D341Med (cell line): ENCODE measurements at regions not wholly inside any gene's neighbourhood (a gene's known extent, or its start where the extent isn't known, plus 50 kb on each side); places are given as distances from the start of the nearest gene placed in this dataset.

ENCODE experiments used
- DNase-seq: peaks from one replicate; pipeline ENCODE4 v3.0.0; 2012; ENCODE audit warnings: low spot score

DNA sequence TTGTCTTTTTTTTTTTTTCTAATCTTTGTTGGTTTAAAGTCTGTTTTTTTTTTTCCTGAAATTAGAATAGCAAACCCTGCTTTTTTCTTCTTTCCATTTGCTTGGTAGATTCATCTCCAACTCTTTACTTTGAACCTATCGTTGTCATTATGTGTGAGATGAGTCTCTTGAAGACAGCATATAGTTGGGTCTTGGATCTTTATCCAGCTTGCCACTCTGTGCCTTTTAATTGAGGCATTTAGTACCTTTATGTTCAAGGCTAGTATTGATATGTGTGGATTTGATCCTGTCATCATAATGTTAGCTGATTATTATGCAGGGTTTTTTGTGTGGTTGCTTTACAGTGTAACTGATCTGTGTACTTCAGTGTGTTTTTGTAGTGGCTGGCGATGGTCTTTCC is 383.8 kb downstream of the MAN2A1 start:
- DNase-seq: no peak

DNA sequence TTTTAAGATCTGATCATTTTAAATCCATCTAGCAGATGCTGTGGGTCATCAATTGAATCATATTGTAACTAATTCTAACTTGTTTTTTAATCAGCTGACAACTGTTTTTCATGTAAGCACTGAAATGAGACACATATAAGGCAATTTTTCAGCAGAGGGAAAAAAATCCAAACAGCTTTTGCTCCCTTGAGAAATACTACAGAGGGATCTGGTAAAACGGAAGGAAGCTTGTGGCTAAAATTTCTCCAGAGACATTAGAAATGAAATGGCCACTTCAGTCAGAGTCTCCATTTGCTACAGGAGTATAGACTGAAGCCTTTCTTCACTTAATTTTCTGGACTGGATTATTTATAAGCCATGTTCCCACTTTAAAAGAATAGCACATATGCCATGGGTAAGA is 385.9 kb downstream of the MAN2A1 start:
- DNase-seq: no peak

DNA sequence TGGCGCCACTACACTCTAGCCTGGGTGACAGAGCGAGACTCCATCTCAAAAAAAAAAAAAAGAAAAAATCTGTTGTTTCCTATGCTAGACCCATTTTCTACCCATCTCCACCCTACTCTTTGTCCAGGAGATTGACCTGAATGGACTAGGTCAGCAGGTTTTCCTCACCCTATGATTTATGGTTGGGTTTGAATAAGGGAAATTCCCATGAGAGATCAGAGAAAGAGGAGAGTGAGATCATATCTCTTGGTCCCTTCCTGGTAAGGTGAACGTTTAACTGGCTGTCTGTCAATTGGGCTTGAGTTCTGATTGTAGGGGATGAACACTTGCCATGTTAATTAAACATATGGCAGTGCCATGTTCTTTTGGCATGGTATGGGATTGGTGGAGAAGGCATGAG is 387.4 kb downstream of the MAN2A1 start:
- DNase-seq: no peak

DNA sequence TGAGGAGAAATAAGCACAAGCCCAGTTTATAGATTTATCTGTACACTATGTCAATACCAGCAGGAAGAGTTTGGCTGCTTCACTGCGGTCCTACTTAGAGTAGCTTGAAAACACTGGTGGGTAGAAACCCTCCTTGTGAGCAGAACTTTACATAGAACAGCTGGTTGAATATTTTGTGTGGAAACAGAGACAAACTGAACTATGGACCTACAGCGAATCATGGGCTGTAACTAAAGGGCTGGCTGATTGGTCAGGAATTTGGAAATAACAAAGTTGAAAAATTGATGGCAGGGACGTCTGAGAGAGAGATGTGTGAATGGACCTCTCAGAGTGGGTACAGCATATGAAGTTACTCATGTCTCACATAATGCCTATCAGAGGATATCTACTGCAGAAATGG is 392.5 kb downstream of the MAN2A1 start:
- DNase-seq: no peak

DNA sequence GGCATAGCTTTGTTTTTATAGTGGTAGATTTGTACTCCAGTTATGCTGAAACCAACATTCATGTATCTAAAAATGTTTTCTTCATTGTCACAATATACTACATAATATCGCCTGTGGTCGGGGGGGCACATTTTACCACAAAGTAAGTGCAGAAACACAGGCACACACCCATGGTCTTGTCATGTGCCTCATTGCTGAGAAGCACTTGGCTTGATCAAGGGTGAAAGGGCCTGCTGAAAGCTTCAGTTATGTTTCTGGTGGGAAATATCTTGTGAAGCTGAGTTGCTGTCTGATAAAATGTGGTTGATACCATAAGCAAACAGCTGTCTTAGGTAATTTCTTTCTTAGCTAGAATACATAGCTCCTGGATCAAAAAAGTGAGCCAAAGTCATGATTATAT is 393.1 kb downstream of the MAN2A1 start:
- no peak for DNase-seq

DNA sequence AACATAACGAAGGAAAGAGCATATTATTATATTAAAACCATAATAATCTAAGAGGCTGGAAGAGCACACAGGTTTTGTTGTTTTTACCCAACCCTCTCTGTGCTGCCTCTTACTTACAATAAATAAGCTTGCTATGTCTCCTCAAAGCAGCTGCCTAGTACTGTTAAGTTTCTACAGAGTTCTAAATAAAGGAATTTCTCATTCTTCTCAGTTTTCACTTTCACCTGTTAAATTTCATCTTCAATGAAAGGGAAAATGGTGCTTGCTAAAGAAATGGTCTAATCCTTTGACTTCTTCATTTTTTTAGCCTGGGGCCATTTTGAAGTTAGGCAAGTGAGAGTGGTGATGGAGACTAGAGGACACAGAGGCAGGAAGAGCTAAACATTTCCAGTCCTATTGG is 396.1 kb downstream of the MAN2A1 start:
- no peak for DNase-seq

DNA sequence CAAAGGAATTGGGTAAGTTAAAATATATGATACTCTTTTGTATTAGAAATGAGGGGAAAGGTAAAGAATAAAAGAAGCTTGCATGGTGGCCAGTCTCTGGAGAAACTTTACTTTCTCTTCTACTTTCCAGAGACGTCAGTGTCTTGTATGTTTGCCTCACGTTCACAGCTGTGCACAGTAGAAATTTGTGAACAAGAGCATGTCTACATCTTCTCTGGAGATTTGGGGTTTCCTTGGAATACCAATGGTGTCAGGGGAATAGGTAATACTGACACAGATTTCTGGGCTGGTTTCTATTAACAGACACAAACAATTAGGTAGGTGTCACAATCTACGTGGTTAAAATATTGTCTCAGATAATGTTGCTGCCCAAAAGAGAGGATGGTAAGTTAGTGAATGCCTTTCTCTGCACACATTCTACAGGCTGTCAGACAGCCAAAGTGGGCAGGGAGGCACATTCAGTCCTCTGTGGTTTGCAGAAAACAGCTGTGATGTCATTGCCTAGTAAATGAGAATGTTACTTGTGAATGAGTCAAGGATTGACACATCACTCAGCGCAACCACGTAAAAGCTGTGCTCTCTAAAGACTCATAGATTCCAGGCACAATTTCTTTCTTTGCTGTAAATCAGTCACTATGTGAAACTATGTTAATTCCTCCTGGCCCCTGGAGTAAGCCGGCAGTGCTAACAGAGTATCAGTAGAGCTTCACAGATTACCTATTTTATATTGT is 397.1 kb downstream of the MAN2A1 start:
- no peak for DNase-seq

- no peak for DNase-seq
These were observed 398.1 kb downstream of the MAN2A1 start for GRCh38 chr5:110087829-110088228.

DNA sequence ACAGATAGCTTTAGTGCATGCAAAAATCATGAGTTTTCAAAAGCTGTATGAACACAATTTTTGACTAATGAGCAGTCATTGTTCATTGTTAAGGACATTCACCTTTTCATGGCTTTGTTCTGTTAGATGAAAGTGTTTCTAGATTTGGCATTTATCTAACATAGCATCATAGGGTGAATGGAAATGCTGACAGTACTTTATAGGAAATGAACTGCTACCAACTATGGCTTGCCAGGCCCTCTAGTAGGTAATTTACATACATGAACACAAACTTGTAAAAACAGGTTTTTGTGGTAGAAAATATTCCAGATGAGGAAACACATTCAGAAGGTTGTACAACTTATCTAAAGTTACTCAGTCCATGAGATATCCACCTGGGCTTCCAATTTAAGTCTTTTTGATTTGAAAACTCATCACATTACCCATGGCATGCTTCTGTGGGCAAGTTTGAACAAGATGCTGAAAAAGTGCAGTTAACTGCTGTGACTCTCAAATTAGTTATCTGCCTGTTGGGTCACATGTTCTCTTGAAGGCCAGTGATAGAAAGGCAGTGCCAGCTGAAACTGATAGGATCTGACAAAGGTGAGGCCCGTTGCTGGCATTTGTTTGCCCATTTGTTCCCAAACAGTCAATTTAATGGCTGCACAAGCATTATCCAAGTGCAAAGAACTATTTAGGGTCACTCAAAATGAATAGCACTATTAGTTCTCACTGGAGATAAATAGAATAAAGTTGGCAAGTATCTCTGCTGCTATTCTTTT is 399.1 kb downstream of the MAN2A1 start:
- no peak for DNase-seq

- no peak for DNase-seq
These were observed 403.4 kb downstream of the MAN2A1 start for GRCh38 chr5:110092955-110093785.

DNA sequence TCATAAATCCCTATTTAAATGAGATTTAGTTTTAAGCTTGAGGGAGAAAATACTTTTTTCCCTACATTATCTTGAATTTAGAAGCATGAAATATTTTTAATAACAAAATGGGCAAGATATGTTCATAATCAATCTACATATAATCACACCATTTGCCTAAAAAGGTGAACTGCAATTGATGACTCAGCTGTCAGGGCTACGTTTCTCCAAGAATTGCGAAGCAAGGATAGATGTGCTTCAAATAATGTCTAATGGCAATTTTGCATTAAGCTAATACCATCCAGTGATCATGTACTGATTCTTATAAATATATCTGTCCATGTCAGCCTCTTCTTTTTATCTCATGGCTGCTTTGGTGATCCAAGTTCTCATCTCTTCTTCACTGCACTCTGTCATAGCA is 404.4 kb downstream of the MAN2A1 start:
- no peak for DNase-seq

- no peak for DNase-seq
These were observed 404.8 kb downstream of the MAN2A1 start for GRCh38 chr5:110094548-110094947.

DNA sequence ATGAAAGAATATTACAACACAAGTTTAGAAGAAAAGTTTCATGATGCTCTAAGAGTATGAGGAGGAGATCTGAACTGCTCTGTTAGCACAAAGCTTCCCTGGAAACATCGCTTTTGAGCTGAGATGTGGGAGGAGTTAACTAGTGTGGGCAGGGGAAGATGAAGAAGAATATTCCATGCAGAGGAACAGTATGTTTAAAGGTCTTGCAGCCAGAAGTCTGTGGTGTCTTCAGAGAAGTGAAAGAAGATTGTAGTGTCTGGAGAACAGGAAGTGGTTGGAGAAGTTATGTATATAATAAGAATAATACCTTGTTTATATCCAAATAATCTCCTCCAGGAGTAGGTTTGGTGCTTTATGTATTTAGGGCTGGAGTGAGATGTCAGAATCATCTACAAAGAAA is 406.7 kb downstream of the MAN2A1 start:
- DNase-seq: no peak

DNA sequence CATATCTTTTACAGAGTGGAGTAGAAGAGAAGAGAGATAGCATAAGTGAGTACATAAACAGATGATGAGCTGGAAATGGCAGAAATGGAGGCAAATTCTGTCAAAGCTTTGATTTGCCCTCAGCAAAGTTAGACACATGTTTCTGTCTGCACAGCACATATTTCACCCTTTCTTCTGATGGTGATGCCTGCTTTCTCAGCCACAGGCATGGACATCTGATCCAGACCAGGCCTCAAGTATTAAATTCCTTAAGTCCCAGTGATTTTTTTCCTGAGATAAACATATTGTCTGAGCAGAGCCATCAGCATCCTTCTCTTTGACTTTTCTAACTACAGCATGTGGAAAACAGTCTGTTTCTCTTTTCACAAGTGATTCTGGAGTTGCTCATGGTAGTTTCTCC is 409.8 kb downstream of the MAN2A1 start:
- no peak for DNase-seq

DNA sequence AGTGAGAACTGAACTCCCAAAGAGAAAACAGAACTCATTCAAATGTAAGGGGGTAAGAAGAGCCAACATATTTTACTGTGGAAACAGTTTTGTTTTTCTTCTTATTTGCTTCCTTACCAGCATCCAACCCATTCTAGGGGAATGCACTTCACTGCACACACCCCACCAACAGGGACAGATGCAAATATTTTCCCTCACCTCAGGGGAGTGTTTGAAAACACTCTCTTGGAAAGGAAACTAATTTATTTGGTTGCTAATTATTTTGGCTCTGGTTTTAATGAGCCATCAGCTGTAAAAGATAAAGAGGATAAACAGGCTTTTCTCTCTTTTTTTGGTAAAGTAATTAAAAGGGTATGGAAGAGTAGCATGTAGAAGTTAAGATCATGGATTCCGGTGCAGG is 413.4 kb downstream of the MAN2A1 start:
- DNase-seq: no peak

DNA sequence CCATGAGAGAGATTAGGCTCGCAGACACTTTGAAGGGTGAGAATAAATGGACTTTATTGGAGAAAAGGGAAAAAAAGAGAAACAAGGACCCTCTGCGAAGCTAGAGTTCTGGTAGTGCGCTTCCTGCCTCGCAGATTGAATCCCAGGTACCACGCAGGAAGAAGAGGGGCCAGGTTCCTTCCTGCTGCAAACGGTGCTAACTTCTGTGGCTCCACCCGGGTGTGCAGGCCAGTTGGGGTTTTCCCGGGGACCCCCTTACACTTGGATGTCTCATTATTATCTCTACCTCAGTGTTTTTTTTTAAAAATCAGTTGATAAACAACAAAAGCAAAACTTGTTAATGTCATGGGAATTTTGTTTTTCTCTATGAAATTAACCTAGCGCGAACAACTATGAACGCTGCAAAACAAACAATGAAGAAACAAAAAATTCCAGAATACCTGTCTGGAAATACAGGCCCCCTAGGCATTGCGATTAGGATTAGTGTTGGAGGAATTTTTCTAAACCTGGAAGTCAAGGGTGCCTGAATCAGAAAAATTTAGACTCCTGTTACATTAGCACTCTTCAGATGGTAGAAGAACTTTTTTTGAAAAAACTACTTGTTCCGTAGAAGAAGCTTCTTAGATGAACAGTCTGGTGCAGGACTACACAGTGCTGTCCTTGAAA is 414.5 kb downstream of the MAN2A1 start:
- no peak for DNase-seq

DNA sequence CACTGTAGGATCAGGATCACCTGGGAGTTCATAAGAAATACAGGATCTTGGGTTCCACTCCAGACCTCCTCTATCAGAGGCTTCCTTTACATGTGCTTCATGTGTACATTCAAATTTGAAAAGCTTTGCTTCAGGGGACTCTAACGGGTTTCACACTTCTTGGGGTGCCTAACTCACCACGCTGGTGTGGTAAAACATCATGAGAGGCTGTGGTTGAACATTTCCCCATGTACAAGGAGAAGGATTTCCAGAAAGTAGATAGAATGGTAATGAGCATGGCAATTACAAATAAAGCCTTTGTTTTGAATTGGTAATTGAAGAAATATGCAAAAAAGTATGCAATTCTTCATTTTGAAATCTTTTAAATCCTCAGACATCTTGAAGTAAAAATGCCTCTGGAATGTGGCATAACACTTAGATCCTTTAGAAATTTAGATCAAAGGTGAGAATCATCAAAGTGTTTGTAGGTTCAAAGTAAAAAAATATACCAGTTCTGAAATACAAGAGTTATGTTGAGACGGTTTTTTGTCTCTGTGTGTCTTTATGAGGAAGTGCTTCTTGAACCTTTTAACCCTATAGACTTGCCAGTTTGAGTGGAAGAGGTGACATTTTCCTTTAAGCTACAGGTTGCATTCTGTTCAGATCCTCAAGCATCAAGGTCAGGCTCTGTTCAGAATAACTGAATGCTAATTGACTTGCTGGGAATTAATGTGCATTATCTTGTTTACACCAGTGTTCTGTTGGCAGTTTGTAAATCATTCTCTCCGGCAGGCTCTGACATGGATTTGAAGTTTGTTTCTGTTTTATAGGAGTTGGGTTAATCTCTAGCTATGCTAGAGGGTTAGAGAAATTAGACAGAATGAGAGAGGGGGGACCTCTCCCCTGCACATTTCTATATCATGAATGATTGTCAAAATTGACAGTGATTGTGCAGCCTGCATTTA is 415.3 kb downstream of the MAN2A1 start:
- DNase-seq: no peak

DNA sequence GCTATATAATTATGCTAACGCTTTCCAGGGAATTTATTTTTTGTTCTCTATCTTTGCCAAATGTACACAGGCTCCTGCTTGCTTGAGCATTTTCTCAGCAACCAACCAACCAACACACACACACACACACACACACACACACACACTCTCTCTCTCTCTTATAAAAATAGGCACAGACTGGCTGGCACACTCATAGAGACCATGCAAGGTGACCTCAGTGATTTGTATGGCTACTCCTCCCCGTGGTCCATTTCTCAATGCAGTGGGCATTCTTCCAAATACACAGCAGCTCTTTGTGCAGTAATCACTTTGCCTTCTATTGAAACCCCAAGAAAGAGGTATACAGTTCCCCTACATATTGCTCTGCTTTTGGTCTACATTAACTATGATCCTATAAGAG is 416.0 kb downstream of the MAN2A1 start:
- no peak for DNase-seq

DNA sequence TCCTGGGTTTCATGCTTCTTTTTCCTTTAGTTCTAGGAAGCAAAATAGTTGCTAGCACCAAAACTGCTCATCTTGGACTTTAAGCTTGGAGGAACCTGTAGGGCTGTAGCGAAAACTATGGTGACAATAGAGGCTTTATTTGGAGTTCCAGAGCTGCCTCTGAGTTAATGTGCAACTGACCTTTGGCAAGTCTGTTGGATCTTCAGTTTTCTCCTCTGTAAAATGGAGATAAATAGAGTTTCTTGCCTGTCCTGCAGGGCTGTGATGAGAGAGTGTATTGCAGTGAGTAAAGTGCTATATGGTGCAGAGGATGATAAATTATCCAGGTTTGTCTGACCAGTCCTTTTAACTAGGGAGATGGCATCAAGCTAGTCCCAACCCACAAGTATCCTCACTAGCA is 417.0 kb downstream of the MAN2A1 start:
- no peak for DNase-seq

GRCh38 chr5:110108520-110108919 is 418.8 kb downstream of the MAN2A1 start:
- DNase-seq: no peak

- no peak for DNase-seq
These were observed 419.9 kb downstream of the MAN2A1 start for GRCh38 chr5:110109667-110110066.
